ENCODE measurements at regions not wholly inside any gene's neighbourhood (a gene's known extent, or its start where the extent isn't known, plus 50 kb on each side); places are given as distances from the start of the nearest gene placed in this dataset.

DNA sequence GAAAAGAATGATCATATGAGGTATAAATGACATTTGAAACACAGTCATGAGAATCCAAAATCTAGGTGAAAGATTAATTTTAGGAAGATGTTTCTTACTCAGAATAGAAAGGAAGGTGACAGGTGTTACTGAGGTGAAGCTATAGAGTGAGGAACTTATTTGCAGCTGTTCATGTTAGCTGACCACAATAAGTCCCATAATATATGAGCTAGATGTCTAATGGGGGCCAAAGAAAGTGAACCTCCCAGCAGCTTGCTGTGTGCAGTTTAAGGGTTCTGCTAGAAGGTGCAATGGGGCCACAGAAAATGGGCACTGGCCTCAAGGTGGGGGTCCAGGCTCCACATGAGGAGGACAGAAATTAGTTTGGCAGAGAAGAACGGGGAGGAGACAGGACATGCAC, 1374.9 kb upstream of the CRIM1 start:
- TF ChIP-seq, protein P1, sequence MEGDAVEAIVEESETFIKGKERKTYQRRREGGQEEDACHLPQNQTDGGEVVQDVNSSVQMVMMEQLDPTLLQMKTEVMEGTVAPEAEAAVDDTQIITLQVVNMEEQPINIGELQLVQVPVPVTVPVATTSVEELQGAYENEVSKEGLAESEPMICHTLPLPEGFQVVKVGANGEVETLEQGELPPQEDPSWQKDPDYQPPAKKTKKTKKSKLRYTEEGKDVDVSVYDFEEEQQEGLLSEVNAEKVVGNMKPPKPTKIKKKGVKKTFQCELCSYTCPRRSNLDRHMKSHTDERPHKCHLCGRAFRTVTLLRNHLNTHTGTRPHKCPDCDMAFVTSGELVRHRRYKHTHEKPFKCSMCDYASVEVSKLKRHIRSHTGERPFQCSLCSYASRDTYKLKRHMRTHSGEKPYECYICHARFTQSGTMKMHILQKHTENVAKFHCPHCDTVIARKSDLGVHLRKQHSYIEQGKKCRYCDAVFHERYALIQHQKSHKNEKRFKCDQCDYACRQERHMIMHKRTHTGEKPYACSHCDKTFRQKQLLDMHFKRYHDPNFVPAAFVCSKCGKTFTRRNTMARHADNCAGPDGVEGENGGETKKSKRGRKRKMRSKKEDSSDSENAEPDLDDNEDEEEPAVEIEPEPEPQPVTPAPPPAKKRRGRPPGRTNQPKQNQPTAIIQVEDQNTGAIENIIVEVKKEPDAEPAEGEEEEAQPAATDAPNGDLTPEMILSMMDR (IDR thresholded peaks at IDR 0.05): no peak
- no peak for ATAC-seq
- WGBS, 2 donors: 83 to 89% methylated on average over 1 of the region's 1 CpG
- peaks cover 0 to 37% (median 0%) of the 10 kb centered on the region in 11 donors for H3K9me3 ChIP-seq
- no peaks in the 10 kb centered on the region for H3K4me1 ChIP-seq
- no peaks in the 10 kb centered on the region for H3K36me3 ChIP-seq
- intact Hi-C loops (cut with DNase I): loop anchor here in 1 of 10 donors (2.0 kb wide), 1 partner anchor 72 kb away; no protein-coding TSS in a partner anchor
- H3K27me3 ChIP-seq: no peaks in the 10 kb centered on the region
- no peak overlapping the region for H3K4me3 ChIP-seq
- DNase-seq: no peak
- no peak overlapping the region for H3K27ac ChIP-seq

DNA sequence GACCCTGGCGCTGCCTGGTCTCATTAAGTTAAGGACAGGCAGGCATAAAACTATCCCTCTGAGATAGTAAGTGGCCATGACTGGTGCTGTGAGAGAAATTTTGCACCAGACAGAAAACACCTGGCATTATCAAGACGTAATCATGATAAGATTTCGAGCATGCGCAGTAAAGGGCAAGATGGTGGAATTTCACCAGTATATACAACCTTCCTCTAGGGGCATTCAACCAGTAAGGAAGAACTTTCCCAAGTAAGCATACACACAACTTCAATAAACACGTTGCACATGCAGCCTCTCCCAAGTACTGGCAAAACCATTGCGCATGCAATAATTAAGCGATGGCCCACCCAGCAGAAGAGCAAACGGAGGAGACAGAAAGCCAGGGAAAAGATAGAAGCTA, 1376.4 kb upstream of the CRIM1 start:
- 71 to 75% methylated on average over 8 of the region's 8 CpGs for WGBS, 2 donors
- no peak for DNase-seq
- H3K36me3 ChIP-seq: no peaks in the 10 kb centered on the region
- no peaks in the 10 kb centered on the region for H3K4me1 ChIP-seq
- TF ChIP-seq, protein P1 (IDR thresholded peaks at IDR 0.05): no peak
- H3K27ac ChIP-seq: no peak overlapping the region
- H3K9me3 ChIP-seq: peaks cover 0 to 31% (median 0%) of the 10 kb centered on the region in 11 donors
- H3K27me3 ChIP-seq: no peaks in the 10 kb centered on the region
- no peak overlapping the region for H3K4me3 ChIP-seq
- intact Hi-C loops (cut with DNase I): no loop called here
- ATAC-seq: no peak

DNA sequence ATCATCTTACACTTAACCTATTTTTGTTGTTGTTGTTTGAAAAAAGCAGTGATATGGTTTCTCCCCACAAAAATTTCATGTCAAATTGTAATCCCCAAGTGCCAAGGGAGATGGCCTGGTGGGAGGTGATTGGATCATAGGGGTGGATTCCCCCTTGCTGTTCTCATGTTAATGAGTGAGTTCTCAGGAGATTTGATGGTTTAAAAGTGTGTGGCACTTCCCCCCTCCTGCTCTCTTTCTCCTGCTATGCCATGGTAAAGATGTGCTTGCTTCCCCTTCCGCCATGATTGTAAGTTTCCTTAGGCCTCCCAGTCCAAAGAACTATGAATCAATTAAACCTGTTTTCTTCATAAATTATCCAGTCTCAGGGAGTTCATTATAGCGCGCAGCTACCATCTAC, 1362.7 kb upstream of the FAM98A start:
- intact Hi-C loops (cut with DNase I): no loop called here
- TF ChIP-seq, protein P1 (IDR thresholded peaks at IDR 0.05): no peak
- H3K9me3 ChIP-seq: no peaks in the 10 kb centered on the region
- H3K36me3 ChIP-seq: no peaks in the 10 kb centered on the region
- no peaks in the 10 kb centered on the region for H3K27me3 ChIP-seq
- DNase-seq: no peak
- H3K4me1 ChIP-seq: no peaks in the 10 kb centered on the region
- no peak for ATAC-seq
- 89 to 97% methylated on average over 3 of the region's 3 CpGs for WGBS, 2 donors
- no peak overlapping the region for H3K27ac ChIP-seq
- H3K4me3 ChIP-seq: no peak overlapping the region

DNA sequence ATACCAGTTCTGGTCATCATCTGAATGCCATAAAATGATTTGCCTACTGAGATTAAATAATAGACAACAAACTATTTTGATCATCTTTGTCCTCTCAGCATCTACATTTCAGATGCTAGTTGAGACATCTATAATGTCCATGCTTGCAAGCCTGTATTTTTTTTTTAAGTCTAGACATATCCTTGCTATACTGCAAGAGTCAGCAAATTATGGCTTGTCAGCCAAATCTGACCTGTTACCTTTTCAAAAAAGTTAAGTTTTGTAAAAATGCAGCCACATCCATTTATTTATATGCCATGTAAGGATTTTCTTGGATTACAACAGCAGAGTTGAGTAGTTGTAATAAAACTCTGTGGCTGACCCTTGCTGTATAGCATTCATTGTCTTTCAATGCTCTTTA, 1355.7 kb upstream of the FAM98A start:
- H3K36me3 ChIP-seq: no peaks in the 10 kb centered on the region
- H3K9me3 ChIP-seq: peaks cover 0 to 5% (median 0%) of the 10 kb centered on the region in 11 donors
- DNase-seq (no peak), ATAC-seq (no peak)
- TF ChIP-seq, protein P1 (IDR thresholded peaks at IDR 0.05): no peak
- intact Hi-C loops (cut with DNase I): no loop called here
- no peaks in the 10 kb centered on the region for H3K27me3 ChIP-seq
- no peak overlapping the region for H3K4me3 ChIP-seq
- H3K27ac ChIP-seq: no peak overlapping the region
- no peaks in the 10 kb centered on the region for H3K4me1 ChIP-seq

Data from heart right ventricle (tissue), 16 donors.